ENCODE measurements at regions not wholly inside any gene's neighbourhood (a gene's known extent, or its start where the extent isn't known, plus 50 kb on each side); places are given as distances from the start of the nearest gene placed in this dataset.
A peak's percentile ranks its signal among the peaks of the same experiment; 100 is the strongest.
"Not testable (repeated sequence)": the region's sequence is repeated elsewhere in the genome, so short reads cannot be mapped to it uniquely, and the experiment has no call there.

DNA sequence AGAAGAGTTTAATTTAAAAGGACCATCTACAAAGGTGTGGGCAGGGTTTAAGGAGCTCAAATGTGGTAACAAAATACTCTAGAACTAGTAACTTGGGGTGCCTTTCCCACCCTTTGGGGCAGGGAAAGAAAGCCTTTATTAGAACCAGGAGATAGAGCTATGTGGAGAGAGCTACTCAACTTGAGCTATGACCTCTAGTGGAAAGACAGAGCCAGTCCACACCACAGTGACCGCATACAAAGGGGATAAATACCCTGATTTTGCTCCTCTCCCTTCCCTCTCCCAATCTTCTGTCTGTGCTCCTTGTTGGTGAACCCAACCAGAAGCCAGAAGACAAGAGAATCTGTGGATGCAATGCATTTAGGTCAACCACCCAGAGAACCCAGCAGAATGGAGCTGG is 54.4 kb upstream of the JAK1 start:
- H3K36me3 ChIP-seq (ENCODE audit: control insufficient read depth in 3 of 3, insufficient read depth in 3 of 3, low read length in 3 of 3): peaks cover 0 to 2% (median 0%) of the 10 kb centered on the region in 3 donors
- H3K27ac ChIP-seq (ENCODE audit: low read depth, low read length): no peak overlapping the region
- no peak overlapping the region for H3K4me3 ChIP-seq (ENCODE audit: low read length in 3 of 3)
- no peaks in the 10 kb centered on the region for H3K27me3 ChIP-seq (ENCODE audit: control insufficient read depth in 3 of 3, insufficient read depth in 3 of 3, low read length in 3 of 3)
- no peaks in the 10 kb centered on the region for H3K9me3 ChIP-seq (ENCODE audit: control insufficient read depth in 3 of 3, low read length in 3 of 3)
- no peak overlapping the region for H3K9ac ChIP-seq (ENCODE audit: low read depth in 1 of 3, low read length in 3 of 3)
- H3K4me1 ChIP-seq (ENCODE audit: control insufficient read depth in 3 of 3, insufficient read depth in 3 of 3, low read length in 3 of 3): peaks cover 4 to 7% (median 5%) of the 10 kb centered on the region in 3 donors

DNA sequence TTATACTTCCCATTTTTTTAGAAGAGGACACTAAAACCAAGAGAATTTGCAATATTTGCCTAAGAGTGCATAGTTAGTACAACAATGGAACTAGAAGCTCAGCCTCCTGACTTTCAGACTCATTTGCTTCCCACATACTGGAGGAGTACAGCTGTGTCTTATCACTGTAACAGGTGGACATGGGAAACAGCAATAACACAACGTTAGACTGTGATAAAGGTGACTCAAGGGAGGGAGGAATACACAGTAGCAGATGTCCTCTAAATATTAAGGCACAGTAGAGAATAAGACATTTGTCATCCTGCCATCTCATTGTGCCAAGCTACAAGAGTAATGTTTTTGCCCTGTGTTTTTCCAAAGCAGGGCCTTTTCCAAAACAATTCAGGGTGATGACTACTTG is 55.4 kb upstream of the JAK1 start:
- no peaks in the 10 kb centered on the region for H3K27me3 ChIP-seq (ENCODE audit: control insufficient read depth in 3 of 3, insufficient read depth in 3 of 3, low read length in 3 of 3)
- H3K9me3 ChIP-seq (ENCODE audit: control insufficient read depth in 3 of 3, low read length in 3 of 3): no peaks in the 10 kb centered on the region
- H3K4me3 ChIP-seq (ENCODE audit: low read length in 3 of 3): no peak overlapping the region
- H3K9ac ChIP-seq (ENCODE audit: low read depth in 1 of 3, low read length in 3 of 3): no peak overlapping the region
- H3K27ac ChIP-seq (ENCODE audit: low read depth, low read length): no peak overlapping the region
- H3K36me3 ChIP-seq (ENCODE audit: control insufficient read depth in 3 of 3, insufficient read depth in 3 of 3, low read length in 3 of 3): no peaks in the 10 kb centered on the region
- peaks cover 4 to 11% (median 11%) of the 10 kb centered on the region in 3 donors for H3K4me1 ChIP-seq (ENCODE audit: control insufficient read depth in 3 of 3, insufficient read depth in 3 of 3, low read length in 3 of 3)

DNA sequence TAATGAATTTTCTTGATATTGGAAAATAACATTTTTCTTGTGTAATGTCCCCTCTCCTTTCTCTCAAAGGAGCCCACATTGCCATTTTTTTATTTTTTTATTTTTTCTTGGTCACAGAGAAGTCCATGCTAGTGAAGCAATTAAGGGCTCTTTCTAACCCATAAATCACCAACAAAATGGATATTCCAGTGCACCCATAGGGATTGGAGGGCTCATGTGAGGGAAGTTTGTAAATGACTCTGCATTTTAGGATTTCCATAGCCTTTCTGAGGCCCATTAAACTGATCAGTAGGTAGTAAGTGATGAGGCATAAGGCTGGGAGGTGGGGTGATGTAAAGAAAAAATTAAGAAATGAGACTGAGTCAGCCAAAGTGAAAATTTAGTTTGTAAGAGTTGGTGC is 55.9 kb upstream of the JAK1 start:
- Histone ChIP-seq H3K4me3 (ENCODE audit: low read length in 3 of 3) (no peak overlapping the region), H3K27me3 (ENCODE audit: control insufficient read depth in 3 of 3, insufficient read depth in 3 of 3, low read length in 3 of 3) (no peaks in the 10 kb centered on the region), H3K27ac (ENCODE audit: low read depth, low read length) (no peak overlapping the region), H3K4me1 (ENCODE audit: control insufficient read depth in 3 of 3, insufficient read depth in 3 of 3, low read length in 3 of 3) (peaks cover 5 to 12% (median 12%) of the 10 kb centered on the region in 3 donors), H3K9ac (ENCODE audit: low read depth in 1 of 3, low read length in 3 of 3) (no peak overlapping the region), H3K36me3 (ENCODE audit: control insufficient read depth in 3 of 3, insufficient read depth in 3 of 3, low read length in 3 of 3) (no peaks in the 10 kb centered on the region), H3K9me3 (ENCODE audit: control insufficient read depth in 3 of 3, low read length in 3 of 3) (no peaks in the 10 kb centered on the region)

DNA sequence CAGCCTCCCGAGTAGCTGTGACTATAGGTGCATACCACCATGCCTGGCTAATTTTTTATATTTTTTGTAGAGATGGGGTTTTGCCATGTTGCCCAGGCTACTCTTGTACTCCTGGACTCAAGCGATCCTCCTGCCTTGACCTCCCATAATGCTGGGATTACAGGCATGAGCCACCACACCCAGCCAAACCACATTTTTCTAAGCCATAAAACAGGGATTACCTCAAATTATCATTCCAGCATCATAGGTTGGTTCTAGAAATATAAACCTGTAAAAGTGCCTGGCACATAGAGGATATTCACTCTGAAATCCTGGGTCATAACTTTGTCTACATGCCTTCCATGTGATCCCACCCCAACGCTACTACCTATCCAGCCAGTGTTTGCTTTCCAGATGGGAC is 59.4 kb upstream of the JAK1 start:
- Histone ChIP-seq H3K36me3 (ENCODE audit: control insufficient read depth in 3 of 3, insufficient read depth in 3 of 3, low read length in 3 of 3) (no peaks in the 10 kb centered on the region), H3K27me3 (ENCODE audit: control insufficient read depth in 3 of 3, insufficient read depth in 3 of 3, low read length in 3 of 3) (no peaks in the 10 kb centered on the region), H3K4me3 (ENCODE audit: low read length in 3 of 3) (no peak overlapping the region), H3K4me1 (ENCODE audit: control insufficient read depth in 3 of 3, insufficient read depth in 3 of 3, low read length in 3 of 3) (peaks cover 12 to 21% (median 20%) of the 10 kb centered on the region in 3 donors), H3K27ac (ENCODE audit: low read depth, low read length) (no peak overlapping the region), H3K9me3 (ENCODE audit: control insufficient read depth in 3 of 3, low read length in 3 of 3) (no peaks in the 10 kb centered on the region), H3K9ac (ENCODE audit: low read depth in 1 of 3, low read length in 3 of 3) (no peak overlapping the region)

DNA sequence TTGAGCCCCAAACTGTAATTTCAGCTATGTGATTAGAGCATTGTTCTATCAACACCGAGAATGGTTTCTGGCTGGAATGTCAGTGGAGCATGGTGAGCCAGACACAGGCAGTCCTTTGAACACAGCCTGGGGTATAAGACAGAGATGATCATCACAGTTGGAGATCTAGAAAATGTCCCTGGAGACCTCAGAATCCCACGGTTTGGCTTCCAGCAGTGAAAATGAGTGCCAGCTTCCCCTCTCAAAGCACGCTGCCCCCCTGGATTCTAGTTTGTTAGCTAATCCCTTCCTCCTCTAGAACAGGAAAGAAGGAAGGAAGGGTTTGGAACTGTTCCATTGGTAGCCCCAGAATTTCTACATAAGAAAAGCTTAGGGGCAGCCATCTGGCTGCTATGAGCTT is 59.9 kb upstream of the JAK1 start:
- no peak overlapping the region for H3K27ac ChIP-seq (ENCODE audit: low read depth, low read length)
- no peak overlapping the region for H3K9ac ChIP-seq (ENCODE audit: low read depth in 1 of 3, low read length in 3 of 3)
- H3K36me3 ChIP-seq (ENCODE audit: control insufficient read depth in 3 of 3, insufficient read depth in 3 of 3, low read length in 3 of 3): no peaks in the 10 kb centered on the region
- H3K4me3 ChIP-seq (ENCODE audit: low read length in 3 of 3): no peak overlapping the region
- H3K4me1 ChIP-seq (ENCODE audit: control insufficient read depth in 3 of 3, insufficient read depth in 3 of 3, low read length in 3 of 3): peaks cover 12 to 21% (median 20%) of the 10 kb centered on the region in 3 donors
- no peaks in the 10 kb centered on the region for H3K9me3 ChIP-seq (ENCODE audit: control insufficient read depth in 3 of 3, low read length in 3 of 3)
- no peaks in the 10 kb centered on the region for H3K27me3 ChIP-seq (ENCODE audit: control insufficient read depth in 3 of 3, insufficient read depth in 3 of 3, low read length in 3 of 3)

DNA sequence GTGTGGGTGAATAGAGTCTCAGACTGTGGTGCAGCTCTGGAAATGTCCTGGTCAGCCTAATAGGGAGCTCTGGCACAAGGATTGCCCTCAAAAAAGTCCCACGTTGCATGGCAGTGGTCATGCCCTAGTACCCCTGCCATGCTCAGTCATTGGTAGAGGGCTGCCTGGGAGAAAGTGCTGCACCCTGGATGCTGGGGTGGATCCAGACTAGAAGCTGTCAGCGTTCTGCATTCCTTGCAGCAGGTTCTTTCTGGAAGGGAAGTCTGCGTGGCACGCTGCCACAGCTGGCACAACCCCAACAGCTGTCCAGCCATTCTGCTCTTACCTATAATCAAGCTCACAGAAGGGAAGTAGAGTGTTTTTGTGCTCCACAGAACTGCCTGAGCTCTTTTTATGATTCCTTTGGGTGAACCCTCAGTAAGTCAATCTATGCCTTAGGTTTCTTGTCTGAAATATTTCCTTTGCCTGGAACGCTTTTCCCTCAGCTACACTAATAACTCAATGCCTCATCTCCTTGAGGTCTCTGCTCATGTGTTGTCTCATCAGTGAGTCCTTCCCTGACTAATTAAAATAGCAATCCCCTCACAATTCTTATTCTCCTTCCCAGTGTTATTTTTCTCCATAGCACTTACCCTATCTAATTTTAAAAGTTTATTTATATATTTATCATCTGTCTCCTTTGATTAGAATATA is 61.5 kb upstream of the JAK1 start:
- peaks cover 8 to 15% (median 14%) of the 10 kb centered on the region in 3 donors for H3K4me1 ChIP-seq (ENCODE audit: control insufficient read depth in 3 of 3, insufficient read depth in 3 of 3, low read length in 3 of 3)
- no peaks in the 10 kb centered on the region for H3K27me3 ChIP-seq (ENCODE audit: control insufficient read depth in 3 of 3, insufficient read depth in 3 of 3, low read length in 3 of 3)
- H3K9me3 ChIP-seq (ENCODE audit: control insufficient read depth in 3 of 3, low read length in 3 of 3): no peaks in the 10 kb centered on the region
- no peak overlapping the region for H3K27ac ChIP-seq (ENCODE audit: low read depth, low read length)
- no peak overlapping the region for H3K9ac ChIP-seq (ENCODE audit: low read depth in 1 of 3, low read length in 3 of 3)
- no peak overlapping the region for H3K4me3 ChIP-seq (ENCODE audit: low read length in 3 of 3)
- H3K36me3 ChIP-seq (ENCODE audit: control insufficient read depth in 3 of 3, insufficient read depth in 3 of 3, low read length in 3 of 3): no peaks in the 10 kb centered on the region

DNA sequence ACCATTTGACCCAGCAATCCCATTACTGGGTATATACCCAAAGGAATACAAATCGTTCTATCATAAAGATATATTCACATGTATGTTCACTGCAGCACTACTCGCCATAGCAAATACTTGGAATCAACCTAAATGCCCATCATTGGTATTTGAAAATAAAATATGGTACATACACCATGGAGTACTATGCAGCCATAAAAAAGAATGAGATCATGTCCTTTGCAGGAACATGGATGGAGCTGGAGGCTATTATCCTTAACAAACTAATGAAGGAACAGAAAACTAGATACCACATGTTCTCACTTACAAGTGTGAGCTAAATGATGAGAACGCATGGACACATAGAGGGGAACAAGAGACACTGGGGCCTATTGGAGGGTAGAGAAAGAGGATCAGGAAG is 63.1 kb upstream of the JAK1 start:
- H3K9ac ChIP-seq (ENCODE audit: low read depth in 1 of 3, low read length in 3 of 3); H3K27ac ChIP-seq (ENCODE audit: low read depth, low read length); H3K4me3 ChIP-seq (ENCODE audit: low read length in 3 of 3); H3K9me3 ChIP-seq (ENCODE audit: control insufficient read depth in 3 of 3, low read length in 3 of 3); H3K27me3 ChIP-seq (ENCODE audit: control insufficient read depth in 3 of 3, insufficient read depth in 3 of 3, low read length in 3 of 3); H3K36me3 ChIP-seq (ENCODE audit: control insufficient read depth in 3 of 3, insufficient read depth in 3 of 3, low read length in 3 of 3): not testable (repeated sequence)
- H3K4me1 ChIP-seq (ENCODE audit: control insufficient read depth in 3 of 3, insufficient read depth in 3 of 3, low read length in 3 of 3): peaks cover 8 to 15% (median 14%) of the 10 kb centered on the region in 3 donors

DNA sequence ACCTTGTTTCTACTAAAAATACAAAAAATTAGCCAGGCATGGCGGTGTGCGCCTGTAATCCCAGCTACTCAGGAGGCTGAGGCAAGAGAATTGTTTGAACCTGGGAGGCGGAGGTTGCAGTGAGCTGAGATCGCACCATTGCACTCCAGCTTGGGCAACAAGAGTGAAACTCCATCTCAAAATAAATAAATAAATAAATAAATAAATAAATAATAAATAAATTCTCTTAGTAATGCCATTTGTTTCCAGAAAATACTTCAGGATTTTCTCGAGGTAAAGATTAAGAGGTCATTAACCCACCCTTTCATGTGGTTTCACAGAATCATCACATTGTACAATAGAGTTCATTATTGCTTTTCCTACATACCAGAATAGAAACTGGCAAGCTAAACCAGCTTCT is 68.5 kb upstream of the JAK1 start:
- H3K36me3 ChIP-seq (ENCODE audit: control insufficient read depth in 3 of 3, insufficient read depth in 3 of 3, low read length in 3 of 3); H3K9me3 ChIP-seq (ENCODE audit: control insufficient read depth in 3 of 3, low read length in 3 of 3); H3K27me3 ChIP-seq (ENCODE audit: control insufficient read depth in 3 of 3, insufficient read depth in 3 of 3, low read length in 3 of 3); H3K27ac ChIP-seq (ENCODE audit: low read depth, low read length); H3K4me1 ChIP-seq (ENCODE audit: control insufficient read depth in 3 of 3, insufficient read depth in 3 of 3, low read length in 3 of 3); H3K9ac ChIP-seq (ENCODE audit: low read depth in 1 of 3, low read length in 3 of 3); H3K4me3 ChIP-seq (ENCODE audit: low read length in 3 of 3): not testable (repeated sequence)

DNA sequence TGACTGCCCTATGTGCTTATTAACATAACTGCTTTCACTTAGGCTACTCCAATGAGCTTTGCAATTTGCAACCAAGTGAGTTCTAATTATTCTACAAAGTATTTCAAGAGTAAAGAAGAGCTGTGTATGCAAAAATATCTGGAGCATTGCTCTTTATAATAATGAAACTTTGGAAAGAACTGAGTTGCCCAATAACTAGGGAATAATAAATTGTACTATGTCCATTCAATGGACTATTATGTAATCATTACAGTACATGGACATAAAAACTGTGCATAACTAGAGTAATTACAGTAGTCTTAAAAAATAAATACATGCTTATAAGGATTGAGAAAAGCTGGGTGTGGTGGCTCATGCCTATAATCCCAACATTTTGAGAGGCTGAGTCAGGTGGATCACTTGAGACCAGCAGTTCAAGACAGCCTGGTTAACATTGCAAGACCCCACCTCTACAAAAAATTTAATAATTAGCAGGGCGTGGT is 70.3 kb upstream of the JAK1 start:
- peaks cover 22 to 24% (median 23%) of the 10 kb centered on the region in 3 donors for H3K4me1 ChIP-seq (ENCODE audit: control insufficient read depth in 3 of 3, insufficient read depth in 3 of 3, low read length in 3 of 3)
- no peak overlapping the region for H3K27ac ChIP-seq (ENCODE audit: low read depth, low read length)
- peaks cover 0 to 5% (median 4%) of the 10 kb centered on the region in 3 donors for H3K36me3 ChIP-seq (ENCODE audit: control insufficient read depth in 3 of 3, insufficient read depth in 3 of 3, low read length in 3 of 3)
- no peak overlapping the region for H3K4me3 ChIP-seq (ENCODE audit: low read length in 3 of 3)
- no peak overlapping the region for H3K9ac ChIP-seq (ENCODE audit: low read depth in 1 of 3, low read length in 3 of 3)
- no peaks in the 10 kb centered on the region for H3K9me3 ChIP-seq (ENCODE audit: control insufficient read depth in 3 of 3, low read length in 3 of 3)
- no peaks in the 10 kb centered on the region for H3K27me3 ChIP-seq (ENCODE audit: control insufficient read depth in 3 of 3, insufficient read depth in 3 of 3, low read length in 3 of 3)

DNA sequence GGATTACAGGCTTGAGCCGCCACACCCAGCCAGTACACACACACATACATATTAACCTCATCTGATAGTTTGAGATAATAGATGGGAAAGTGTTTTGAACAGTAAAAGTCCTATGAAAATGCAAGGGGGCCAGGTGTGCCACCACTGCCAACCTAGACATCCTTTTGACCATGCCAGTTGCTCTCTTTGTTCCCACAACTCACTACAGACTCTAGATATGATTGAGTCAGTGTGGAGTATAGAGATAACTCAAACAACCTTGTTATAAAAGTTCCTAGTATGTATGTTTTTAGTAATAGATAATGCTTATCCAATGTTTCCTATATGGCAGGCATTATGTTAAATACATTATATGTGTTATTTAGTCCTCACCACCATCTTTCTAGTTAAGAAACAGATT is 72.7 kb upstream of the JAK1 start:
- Histone ChIP-seq H3K36me3 (ENCODE audit: control insufficient read depth in 3 of 3, insufficient read depth in 3 of 3, low read length in 3 of 3) (peaks cover 0 to 5% (median 4%) of the 10 kb centered on the region in 3 donors), H3K9me3 (ENCODE audit: control insufficient read depth in 3 of 3, low read length in 3 of 3) (no peaks in the 10 kb centered on the region), H3K27me3 (ENCODE audit: control insufficient read depth in 3 of 3, insufficient read depth in 3 of 3, low read length in 3 of 3) (no peaks in the 10 kb centered on the region), H3K4me1 (ENCODE audit: control insufficient read depth in 3 of 3, insufficient read depth in 3 of 3, low read length in 3 of 3) (peaks cover 22 to 24% (median 23%) of the 10 kb centered on the region in 3 donors), H3K27ac (ENCODE audit: low read depth, low read length) (peak overlapping the region; percentile 55), H3K4me3 (ENCODE audit: low read length in 3 of 3) (no peak overlapping the region), H3K9ac (ENCODE audit: low read depth in 1 of 3, low read length in 3 of 3) (no peak overlapping the region)

Data from skeletal muscle tissue (tissue), 3 donors.